Endodermal cell (in vitro differentiated cells): ENCODE measurements at regions not wholly inside any gene's neighbourhood (a gene's known extent, or its start where the extent isn't known, plus 50 kb on each side); places are given as distances from the start of the nearest gene placed in this dataset.

Experiments
- DNase-seq: peaks from one replicate; pipeline ENCODE4 v3.0.0-alpha.2; 2017
- H3K27ac ChIP-seq: 2 replicates; pipeline ENCODE4 v1.5.1; 2013; ENCODE audit warnings: mild to moderate bottlenecking, low read depth, low read length, moderate library complexity
- H3K27me3 ChIP-seq: 2 replicates; pipeline ENCODE4 v1.6.1; 2013; ENCODE audit warnings: mild to moderate bottlenecking, low read length, moderate library complexity; ENCODE audit not compliant: insufficient read depth, control insufficient read depth, poor library complexity, severe bottlenecking
- H3K36me3 ChIP-seq: 2 replicates; pipeline ENCODE4 v1.7.0; 2013; ENCODE audit warnings: mild to moderate bottlenecking, low read length, moderate library complexity; ENCODE audit not compliant: control insufficient read depth, insufficient read depth
- H3K4me1 ChIP-seq: one replicate; pipeline ENCODE4 v1.7.0; 2013; ENCODE audit warnings: low read length; ENCODE audit not compliant: control insufficient read depth, insufficient read depth
- H3K4me3 ChIP-seq: 2 replicates; pipeline ENCODE4 v1.5.1; 2013; ENCODE audit warnings: mild to moderate bottlenecking, low read length, moderate library complexity
- H3K9ac ChIP-seq: 2 replicates; pipeline ENCODE4 v1.6.1; 2013; ENCODE audit warnings: mild to moderate bottlenecking, low read length, moderate library complexity; ENCODE audit not compliant: poor library complexity, severe bottlenecking; ENCODE audit errors: extremely low read depth
- H3K9me3 ChIP-seq: 2 replicates; pipeline ENCODE4 v1.6.1; 2013; ENCODE audit warnings: mild to moderate bottlenecking, low read length, moderate library complexity; ENCODE audit not compliant: control insufficient read depth
- H3K27ac Mint-ChIP-seq: 2 replicates; pipeline ENCODE4 v1.8.0; 2020; ENCODE audit warnings: mixed read lengths
- H3K27me3 Mint-ChIP-seq: 2 replicates; pipeline ENCODE4 v1.8.0; 2021; ENCODE audit warnings: mild to moderate bottlenecking, mixed read lengths; ENCODE audit not compliant: insufficient read depth
- H3K36me3 Mint-ChIP-seq: 2 replicates; pipeline ENCODE4 v1.8.0; 2020; ENCODE audit warnings: low read depth, mixed read lengths
- H3K4me1 Mint-ChIP-seq: 2 replicates; pipeline ENCODE4 v1.8.0; 2020; ENCODE audit warnings: mixed read lengths
- H3K4me3 Mint-ChIP-seq: 2 replicates; pipeline ENCODE4 v1.8.0; 2020; ENCODE audit warnings: mild to moderate bottlenecking, moderate library complexity, mixed read lengths
- H3K9me3 Mint-ChIP-seq: 2 replicates; pipeline ENCODE4 v1.8.0; 2020; ENCODE audit warnings: mild to moderate bottlenecking, mixed read lengths
- CTCF ChIP-seq: fragments of 200-600 bp; sonication (generic); conservative IDR thresholded peaks from 2 replicates; pipeline ENCODE4 v1.5.0; 2021; ENCODE audit warnings: antibody characterized with exemption, mild to moderate bottlenecking
- WGBS, 2 experiments: methylation state at CpG; one replicate each; pipeline versions ENCODE4 v1.1.5 to v1.1.7; 2013; ENCODE audit warnings: missing lambda C conversion rate in 2 of 2, mixed read lengths in 1 of 2; ENCODE audit not compliant: insufficient coverage in 1 of 2, insufficient read length in 1 of 2; 5-methylcytosine and 5-hydroxymethylcytosine counted together

DNA sequence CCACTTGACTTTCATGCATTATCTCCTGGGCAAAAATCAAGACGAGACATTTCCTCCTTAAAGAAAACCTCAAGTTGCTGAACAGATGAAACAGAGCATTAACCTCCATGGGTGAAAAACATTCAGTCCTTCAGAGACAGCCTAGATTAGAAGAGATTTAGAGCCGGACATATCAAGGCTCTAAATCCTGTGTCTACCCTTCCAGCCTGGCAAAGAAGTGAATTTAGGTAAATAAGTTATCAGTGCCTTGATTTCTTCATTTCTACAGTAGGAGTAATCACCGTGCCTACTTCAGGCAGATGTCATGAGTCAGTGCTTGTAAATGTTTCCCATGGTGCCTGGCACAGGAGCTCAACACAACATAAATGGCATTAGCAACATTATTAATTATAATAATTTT, 159.3 kb upstream of the PRICKLE2 start:
- H3K27me3 ChIP-seq = no peaks in the 10 kb centered on the region
- no peak overlapping the region for H3K4me3 ChIP-seq
- no peaks in the 10 kb centered on the region for H3K36me3 ChIP-seq
- TF ChIP-seq CTCF = no peak
- H3K9ac ChIP-seq = no peak overlapping the region
- Mint-ChIP-seq H3K4me3 (no peak overlapping the region), H3K9me3 (peaks cover 11% of the 10 kb centered on the region), H3K4me1 (no peaks in the 10 kb centered on the region), H3K27ac (no peak overlapping the region), H3K36me3 (no peaks in the 10 kb centered on the region), H3K27me3 (no peaks in the 10 kb centered on the region)
- H3K4me1 ChIP-seq = no peaks in the 10 kb centered on the region
- H3K27ac ChIP-seq = peak overlapping the region; percentile 22
- DNase-seq = no peak
- WGBS, 2 experiments = 94 to 97% methylated on average over 2 to 3 of the region's 3 CpGs
- H3K9me3 ChIP-seq = peaks cover 9% of the 10 kb centered on the region

- peaks cover 4% of the 10 kb centered on the region for H3K27me3 Mint-ChIP-seq
- no peak overlapping the region for H3K27ac ChIP-seq
- H3K9me3 ChIP-seq = peaks cover 9% of the 10 kb centered on the region
- WGBS, 2 experiments = 95% methylated on average over 2 of the region's 2 CpGs; no CpG with 5 or more reads in 1 of the 2 experiments
- H3K9me3 Mint-ChIP-seq = peaks cover 11% of the 10 kb centered on the region
- H3K4me1 ChIP-seq = no peaks in the 10 kb centered on the region
- no peak for DNase-seq
- H3K36me3 Mint-ChIP-seq = no peaks in the 10 kb centered on the region
- no peak overlapping the region for H3K4me3 Mint-ChIP-seq
- no peaks in the 10 kb centered on the region for H3K4me1 Mint-ChIP-seq
- TF ChIP-seq CTCF = peak; percentile 26
- no peak overlapping the region for H3K9ac ChIP-seq
- no peaks in the 10 kb centered on the region for H3K27me3 ChIP-seq
- H3K36me3 ChIP-seq = no peaks in the 10 kb centered on the region
- peak overlapping the region; percentile 28 for H3K4me3 ChIP-seq
- H3K27ac Mint-ChIP-seq = no peak overlapping the region
Measured at GRCh38 chr3:64382153-64382552, 156.9 kb upstream of the PRICKLE2 start.

DNA sequence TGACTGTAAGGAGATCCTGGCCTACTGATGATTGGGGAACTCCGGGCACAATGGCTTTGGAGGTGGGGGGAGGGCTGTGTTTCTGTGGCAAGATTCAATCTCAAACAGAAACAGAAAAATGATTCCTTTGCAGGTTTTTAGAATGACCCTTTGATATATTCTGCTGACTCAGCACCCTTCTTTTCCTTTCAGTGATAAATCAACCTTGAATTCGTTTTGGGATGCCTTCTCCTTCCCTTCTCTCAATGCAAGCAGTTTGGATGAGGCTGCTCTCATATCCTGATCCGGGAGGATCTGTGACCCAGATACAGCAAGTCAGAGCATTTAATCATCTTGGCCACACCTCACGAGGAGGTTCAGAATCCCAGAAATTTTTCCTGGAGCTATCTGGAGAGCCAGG, 156.1 kb upstream of the PRICKLE2 start:
- DNase-seq = no peak
- no peaks in the 10 kb centered on the region for H3K27me3 ChIP-seq
- no peaks in the 10 kb centered on the region for H3K36me3 Mint-ChIP-seq
- H3K9ac ChIP-seq = no peak overlapping the region
- TF ChIP-seq CTCF = no peak
- H3K4me1 Mint-ChIP-seq = no peaks in the 10 kb centered on the region
- no peaks in the 10 kb centered on the region for H3K36me3 ChIP-seq
- H3K27me3 Mint-ChIP-seq = peaks cover 4% of the 10 kb centered on the region
- no peak overlapping the region for H3K4me3 ChIP-seq
- H3K9me3 ChIP-seq = peaks cover 11% of the 10 kb centered on the region
- no peaks in the 10 kb centered on the region for H3K4me1 ChIP-seq
- H3K27ac ChIP-seq = no peak overlapping the region
- H3K4me3 Mint-ChIP-seq = no peak overlapping the region
- no peak overlapping the region for H3K27ac Mint-ChIP-seq
- H3K9me3 Mint-ChIP-seq = peaks cover 14% of the 10 kb centered on the region
- WGBS, 2 experiments = 86 to 93% methylated on average over 4 of the region's 4 CpGs
